ENCODE measurements at regions not wholly inside any gene's neighbourhood (a gene's known extent, or its start where the extent isn't known, plus 50 kb on each side); places are given as distances from the start of the nearest gene placed in this dataset.

DNA sequence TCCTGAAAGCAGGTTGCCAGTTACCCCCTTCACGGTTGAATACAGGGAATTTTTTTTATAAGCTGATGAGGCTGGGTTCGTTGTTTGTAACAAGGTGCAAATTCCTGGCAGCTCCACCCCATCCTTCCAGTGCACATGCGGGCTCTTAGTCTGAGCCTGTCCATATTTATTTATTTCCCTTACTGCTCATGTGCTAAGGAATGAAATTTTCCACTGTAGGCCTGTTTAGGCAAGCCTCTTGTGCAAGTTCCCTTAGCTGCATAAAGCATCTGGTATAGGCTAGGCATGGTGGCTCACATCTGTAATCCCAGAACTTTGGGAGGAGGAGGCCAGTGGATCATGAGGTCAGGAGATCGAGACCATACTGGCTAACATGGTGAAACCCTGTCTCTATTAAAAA is 560.9 kb upstream of the PCDH9 start:
- TF ChIP-seq EZH2phosphoT487 (IDR thresholded peaks at IDR 0.05; ENCODE audit: borderline replicate concordance, low read length) = no peak
- TF ChIP-seq, protein P1, sequence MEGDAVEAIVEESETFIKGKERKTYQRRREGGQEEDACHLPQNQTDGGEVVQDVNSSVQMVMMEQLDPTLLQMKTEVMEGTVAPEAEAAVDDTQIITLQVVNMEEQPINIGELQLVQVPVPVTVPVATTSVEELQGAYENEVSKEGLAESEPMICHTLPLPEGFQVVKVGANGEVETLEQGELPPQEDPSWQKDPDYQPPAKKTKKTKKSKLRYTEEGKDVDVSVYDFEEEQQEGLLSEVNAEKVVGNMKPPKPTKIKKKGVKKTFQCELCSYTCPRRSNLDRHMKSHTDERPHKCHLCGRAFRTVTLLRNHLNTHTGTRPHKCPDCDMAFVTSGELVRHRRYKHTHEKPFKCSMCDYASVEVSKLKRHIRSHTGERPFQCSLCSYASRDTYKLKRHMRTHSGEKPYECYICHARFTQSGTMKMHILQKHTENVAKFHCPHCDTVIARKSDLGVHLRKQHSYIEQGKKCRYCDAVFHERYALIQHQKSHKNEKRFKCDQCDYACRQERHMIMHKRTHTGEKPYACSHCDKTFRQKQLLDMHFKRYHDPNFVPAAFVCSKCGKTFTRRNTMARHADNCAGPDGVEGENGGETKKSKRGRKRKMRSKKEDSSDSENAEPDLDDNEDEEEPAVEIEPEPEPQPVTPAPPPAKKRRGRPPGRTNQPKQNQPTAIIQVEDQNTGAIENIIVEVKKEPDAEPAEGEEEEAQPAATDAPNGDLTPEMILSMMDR (IDR thresholded peaks at IDR 0.05; ENCODE audit: low read depth, low read length, poor library complexity, severe bottlenecking) = no peak

DNA sequence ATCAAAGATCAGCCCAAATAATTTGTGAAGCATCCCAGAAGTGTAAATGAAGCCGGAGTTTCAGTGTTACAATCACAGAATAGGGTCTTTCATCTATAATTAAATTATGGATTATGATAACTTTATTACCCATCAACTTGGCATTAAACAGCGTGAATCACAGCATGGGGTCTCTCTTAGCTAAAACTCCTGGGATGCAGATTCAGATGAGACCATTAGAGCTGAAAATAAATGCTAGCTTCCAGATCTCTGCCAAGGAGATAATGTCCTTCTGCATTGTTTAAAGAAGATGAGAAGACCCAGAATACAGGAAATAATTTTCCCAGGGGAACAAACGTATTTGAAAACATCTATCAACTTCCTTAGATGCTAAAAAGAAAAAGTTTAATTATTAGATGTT is 546.0 kb upstream of the PCDH9 start:
- H3F3A ChIP-seq (ENCODE audit: control insufficient read depth, insufficient read depth) = no peaks in the 10 kb centered on the region
- H3K4me3 ChIP-seq (ENCODE audit: low read length) = no peak overlapping the region
- no peak overlapping the region for H3K4me2 ChIP-seq (ENCODE audit: low read length)
- no peak overlapping the region for H3K27ac ChIP-seq (ENCODE audit: low read depth, low read length)
- no peak for TF ChIP-seq EZH2phosphoT487 (IDR thresholded peaks at IDR 0.05; ENCODE audit: borderline replicate concordance, low read length)
- TF ChIP-seq, protein P1 (IDR thresholded peaks at IDR 0.05; ENCODE audit: low read depth, low read length, poor library complexity, severe bottlenecking) = no peak
- no peaks in the 10 kb centered on the region for H3K4me1 ChIP-seq (ENCODE audit: control insufficient read depth, low read length)
- no peaks in the 10 kb centered on the region for H3K36me3 ChIP-seq (ENCODE audit: control insufficient read depth, low read length)
- no peaks in the 10 kb centered on the region for H4K20me1 ChIP-seq (ENCODE audit: control insufficient read depth, insufficient read depth, low read depth, low read length)
- H3K79me2 ChIP-seq (ENCODE audit: control insufficient read depth, low read length) = no peaks in the 10 kb centered on the region
- H3K27me3 ChIP-seq (ENCODE audit: control insufficient read depth, low read length) = no peaks in the 10 kb centered on the region
- H3K9me3 ChIP-seq (ENCODE audit: control insufficient read depth, insufficient read depth, low read length) = no peaks in the 10 kb centered on the region
- no peaks in the 10 kb centered on the region for H3K9me2 ChIP-seq (replicated peaks; ENCODE audit: control insufficient read depth, low read length)

More for the DNA sequence above, 560.9 kb upstream of the PCDH9 start:
- no peaks in the 10 kb centered on the region for H3F3A ChIP-seq (ENCODE audit: control insufficient read depth, insufficient read depth)
- H3K9me2 ChIP-seq (replicated peaks; ENCODE audit: control insufficient read depth, low read length) = no peaks in the 10 kb centered on the region
- no peak overlapping the region for H3K4me3 ChIP-seq (ENCODE audit: low read length)
- H3K4me2 ChIP-seq (ENCODE audit: low read length) = no peak overlapping the region
- H3K27me3 ChIP-seq (ENCODE audit: control insufficient read depth, low read length) = no peaks in the 10 kb centered on the region
- H4K20me1 ChIP-seq (ENCODE audit: control insufficient read depth, insufficient read depth, low read depth, low read length) = no peaks in the 10 kb centered on the region
- no peaks in the 10 kb centered on the region for H3K79me2 ChIP-seq (ENCODE audit: control insufficient read depth, low read length)
- H3K27ac ChIP-seq (ENCODE audit: low read depth, low read length) = no peak overlapping the region
- no peaks in the 10 kb centered on the region for H3K36me3 ChIP-seq (ENCODE audit: control insufficient read depth, low read length)
- H3K4me1 ChIP-seq (ENCODE audit: control insufficient read depth, low read length) = no peaks in the 10 kb centered on the region
- no peaks in the 10 kb centered on the region for H3K9me3 ChIP-seq (ENCODE audit: control insufficient read depth, insufficient read depth, low read length)

DNA sequence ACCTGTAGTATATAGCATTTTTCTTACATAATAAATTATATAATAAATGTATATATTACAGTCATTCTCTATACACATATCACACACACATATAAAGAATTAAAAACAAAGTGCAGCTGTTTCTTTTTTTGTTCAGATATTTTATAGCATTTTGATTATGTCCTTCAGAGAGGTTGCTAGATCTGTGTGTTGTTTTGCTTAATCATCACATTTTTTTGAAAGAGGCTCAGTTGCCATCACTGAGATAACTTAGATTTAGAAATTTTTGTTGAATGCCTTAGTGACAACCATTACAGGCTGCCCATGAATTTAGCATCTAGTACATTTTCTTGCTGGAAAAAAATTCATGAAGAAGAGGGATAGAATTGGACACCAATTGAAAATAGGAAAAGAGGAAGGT is 545.2 kb upstream of the PCDH9 start:
- no peak overlapping the region for H3K4me3 ChIP-seq (ENCODE audit: low read length)
- no peaks in the 10 kb centered on the region for H3K36me3 ChIP-seq (ENCODE audit: control insufficient read depth, low read length)
- no peaks in the 10 kb centered on the region for H4K20me1 ChIP-seq (ENCODE audit: control insufficient read depth, insufficient read depth, low read depth, low read length)
- no peaks in the 10 kb centered on the region for H3K9me2 ChIP-seq (replicated peaks; ENCODE audit: control insufficient read depth, low read length)
- H3K27me3 ChIP-seq (ENCODE audit: control insufficient read depth, low read length) = no peaks in the 10 kb centered on the region
- no peak overlapping the region for H3K4me2 ChIP-seq (ENCODE audit: low read length)
- no peak overlapping the region for H3K27ac ChIP-seq (ENCODE audit: low read depth, low read length)
- no peaks in the 10 kb centered on the region for H3K9me3 ChIP-seq (ENCODE audit: control insufficient read depth, insufficient read depth, low read length)
- H3K79me2 ChIP-seq (ENCODE audit: control insufficient read depth, low read length) = no peaks in the 10 kb centered on the region
- no peak for TF ChIP-seq EZH2phosphoT487 (IDR thresholded peaks at IDR 0.05; ENCODE audit: borderline replicate concordance, low read length)
- TF ChIP-seq, protein P1 (IDR thresholded peaks at IDR 0.05; ENCODE audit: low read depth, low read length, poor library complexity, severe bottlenecking) = no peak
- H3K4me1 ChIP-seq (ENCODE audit: control insufficient read depth, low read length) = no peaks in the 10 kb centered on the region
- H3F3A ChIP-seq (ENCODE audit: control insufficient read depth, insufficient read depth) = no peaks in the 10 kb centered on the region

All from DOHH2 (cell line).